Fibroblast of the aortic adventitia (primary cell): ENCODE measurements at regions not wholly inside any gene's neighbourhood (a gene's known extent, or its start where the extent isn't known, plus 50 kb on each side); places are given as distances from the start of the nearest gene placed in this dataset.
A peak's percentile ranks its signal among the peaks of the same experiment; 100 is the strongest.

Experiments used
- DNase-seq: peaks from one replicate; pipeline ENCODE4 v3.0.0-alpha.2; 2010; ENCODE audit warnings: low read depth
- H3K4me3 ChIP-seq: 2 replicates; pipeline ENCODE4 v1.5.1; 2011; ENCODE audit warnings: low read depth, mild to moderate bottlenecking, control low read depth, low read length, moderate library complexity
- CTCF ChIP-seq: IDR thresholded peaks from 2 replicates; pipeline ENCODE4 v1.5.1; 2011; ENCODE audit warnings: mild to moderate bottlenecking, low read length, control low read depth, inconsistent platforms; ENCODE audit not compliant: insufficient read depth

- TF ChIP-seq CTCF, result no peak
- H3K4me3 ChIP-seq, result no peak overlapping the region
- peak; percentile 35 for DNase-seq
These were observed 342.7 kb downstream of the PMP22 start for GRCh38 chr17:14922411-14922810.

- no peak for TF ChIP-seq CTCF
- no peak overlapping the region for H3K4me3 ChIP-seq
- DNase-seq, result no peak
These were observed 343.2 kb downstream of the PMP22 start for GRCh38 chr17:14921936-14922335.

- no peak for DNase-seq
- no peak overlapping the region for H3K4me3 ChIP-seq
- no peak for TF ChIP-seq CTCF
These were observed 345.4 kb downstream of the PMP22 start for GRCh38 chr17:14919631-14920213.

- DNase-seq, result no peak
- no peak overlapping the region for H3K4me3 ChIP-seq
- TF ChIP-seq CTCF, result no peak
These were observed 346.0 kb downstream of the PMP22 start for GRCh38 chr17:14919094-14919493.

GRCh38 chr17:14918540-14918939 is 346.6 kb downstream of the PMP22 start:
- H3K4me3 ChIP-seq, result no peak overlapping the region
- TF ChIP-seq CTCF, result no peak
- DNase-seq, result peak; percentile 4

GRCh38 chr17:14910916-14911315 is 354.2 kb downstream of the PMP22 start:
- H3K4me3 ChIP-seq, result no peak overlapping the region
- no peak for DNase-seq
- no peak for TF ChIP-seq CTCF

GRCh38 chr17:14904386-14904785 is 360.7 kb downstream of the PMP22 start:
- DNase-seq, result no peak
- H3K4me3 ChIP-seq, result no peak overlapping the region
- no peak for TF ChIP-seq CTCF
